ENCODE measurements at regions not wholly inside any gene's neighbourhood (a gene's known extent, or its start where the extent isn't known, plus 50 kb on each side); places are given as distances from the start of the nearest gene placed in this dataset.

- TF ChIP-seq, protein P1, sequence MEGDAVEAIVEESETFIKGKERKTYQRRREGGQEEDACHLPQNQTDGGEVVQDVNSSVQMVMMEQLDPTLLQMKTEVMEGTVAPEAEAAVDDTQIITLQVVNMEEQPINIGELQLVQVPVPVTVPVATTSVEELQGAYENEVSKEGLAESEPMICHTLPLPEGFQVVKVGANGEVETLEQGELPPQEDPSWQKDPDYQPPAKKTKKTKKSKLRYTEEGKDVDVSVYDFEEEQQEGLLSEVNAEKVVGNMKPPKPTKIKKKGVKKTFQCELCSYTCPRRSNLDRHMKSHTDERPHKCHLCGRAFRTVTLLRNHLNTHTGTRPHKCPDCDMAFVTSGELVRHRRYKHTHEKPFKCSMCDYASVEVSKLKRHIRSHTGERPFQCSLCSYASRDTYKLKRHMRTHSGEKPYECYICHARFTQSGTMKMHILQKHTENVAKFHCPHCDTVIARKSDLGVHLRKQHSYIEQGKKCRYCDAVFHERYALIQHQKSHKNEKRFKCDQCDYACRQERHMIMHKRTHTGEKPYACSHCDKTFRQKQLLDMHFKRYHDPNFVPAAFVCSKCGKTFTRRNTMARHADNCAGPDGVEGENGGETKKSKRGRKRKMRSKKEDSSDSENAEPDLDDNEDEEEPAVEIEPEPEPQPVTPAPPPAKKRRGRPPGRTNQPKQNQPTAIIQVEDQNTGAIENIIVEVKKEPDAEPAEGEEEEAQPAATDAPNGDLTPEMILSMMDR (conservative IDR thresholded peaks at IDR 0.05), result no peak
- no peak for TF ChIP-seq ZFX (IDR thresholded peaks at IDR 0.05)
These were observed 109.6 kb upstream of the SEM1 start for GRCh38 chr7:96819111-96819700.

Measured in C4-2B (cell line).